ENCODE measurements at regions not wholly inside any gene's neighbourhood (a gene's known extent, or its start where the extent isn't known, plus 50 kb on each side); places are given as distances from the start of the nearest gene placed in this dataset.

- Mint-ChIP-seq H3K4me1 (no peaks in the 10 kb centered on the region), H3K9me3 (peaks cover 9% of the 10 kb centered on the region), H3K27me3 (ENCODE audit: insufficient read depth, low read depth, poor library complexity) (no peaks in the 10 kb centered on the region), H3K36me3 (ENCODE audit: low read depth) (peaks cover 3% of the 10 kb centered on the region; the same call in 1 of the 3 replicates), H3K27ac (no peak overlapping the region), H3K4me3 (no peak overlapping the region)
- Histone ChIP-seq H4K20me1 (replicated peaks; ENCODE audit: insufficient read depth) (no peaks in the 10 kb centered on the region), H3K36me3 (ENCODE audit: insufficient read depth) (no peaks in the 10 kb centered on the region), H3K27me3 (ENCODE audit: insufficient read depth) (no peaks in the 10 kb centered on the region), H3F3A (replicated peaks; ENCODE audit: low read depth) (no peaks in the 10 kb centered on the region), H3K4me3 (no peak overlapping the region), H3K4me2 (no peak overlapping the region), H3K79me2 (replicated peaks; ENCODE audit: insufficient read depth) (no peaks in the 10 kb centered on the region), H3K4me1 (ENCODE audit: insufficient read depth) (no peaks in the 10 kb centered on the region), H3K9me2 (ENCODE audit: insufficient read depth) (peaks cover 4% of the 10 kb centered on the region), H3K27ac (ENCODE audit: low read depth) (no peak overlapping the region), H2AFZ (no peak overlapping the region)
- no peak for DNase-seq (ENCODE audit: low spot score)
- TF ChIP-seq ETS1 (IDR thresholded peaks at IDR 0.05): no peak
- TF ChIP-seq ZNF114 (CRISPR knock-in tag; IDR thresholded peaks at IDR 0.05): no peak
- no peak for TF ChIP-seq POLR2AphosphoS5 (IDR thresholded peaks at IDR 0.05; ENCODE audit: low read depth)
- no peak for TF ChIP-seq JUNB (IDR thresholded peaks at IDR 0.05; ENCODE audit: unreplicated experiment)
- no peak for TF ChIP-seq EZH2phosphoT487 (IDR thresholded peaks at IDR 0.05; ENCODE audit: unreplicated experiment)
- TF ChIP-seq ZNF331 (CRISPR knock-in tag; IDR thresholded peaks at IDR 0.05; ENCODE audit: low read depth): no peak
- no peak for TF ChIP-seq EZH2 (IDR thresholded peaks at IDR 0.05; ENCODE audit: low read depth, unreplicated experiment)
- TF ChIP-seq CTCF (conservative IDR thresholded peaks at IDR 0.05; ENCODE audit: low read depth in 2 of 2): no peak
- no peak for TF ChIP-seq CREB1 (CRISPR knock-in tag; IDR thresholded peaks at IDR 0.05; ENCODE audit: low read depth)
- ATAC-seq: no peak
These were observed 145.4 kb downstream of the ACTL7B start for GRCh38 chr9:108710424-108710823.

- Histone ChIP-seq H3K4me1 (ENCODE audit: insufficient read depth) (no peaks in the 10 kb centered on the region), H3K79me2 (replicated peaks; ENCODE audit: insufficient read depth) (no peaks in the 10 kb centered on the region), H3F3A (replicated peaks; ENCODE audit: low read depth) (no peaks in the 10 kb centered on the region), H3K27me3 (ENCODE audit: insufficient read depth) (no peaks in the 10 kb centered on the region), H3K36me3 (ENCODE audit: insufficient read depth) (no peaks in the 10 kb centered on the region), H3K27ac (ENCODE audit: low read depth) (no peak overlapping the region), H4K20me1 (replicated peaks; ENCODE audit: insufficient read depth) (no peaks in the 10 kb centered on the region), H3K4me2 (no peak overlapping the region), H3K9me2 (ENCODE audit: insufficient read depth) (peaks cover 8% of the 10 kb centered on the region), H3K4me3 (no peak overlapping the region), H2AFZ (no peak overlapping the region)
- Mint-ChIP-seq H3K4me1 (peaks cover 4% of the 10 kb centered on the region; the same call in 2 of the 3 replicates), H3K4me3 (no peak overlapping the region), H3K27ac (no peak overlapping the region), H3K9me3 (peaks cover 9% of the 10 kb centered on the region), H3K27me3 (ENCODE audit: insufficient read depth, low read depth, poor library complexity) (peaks cover 2% of the 10 kb centered on the region), H3K36me3 (ENCODE audit: low read depth) (peaks cover 3% of the 10 kb centered on the region; the same call in 1 of the 3 replicates)
- DNase-seq (ENCODE audit: low spot score) (no peak), ATAC-seq (no peak)
- TF ChIP-seq ETS1 (IDR thresholded peaks at IDR 0.05) (no peak), POLR2AphosphoS5 (IDR thresholded peaks at IDR 0.05; ENCODE audit: low read depth) (no peak), CTCF (conservative IDR thresholded peaks at IDR 0.05; ENCODE audit: low read depth in 2 of 2) (no peak), CREB1 (CRISPR knock-in tag; IDR thresholded peaks at IDR 0.05; ENCODE audit: low read depth) (no peak), EZH2phosphoT487 (IDR thresholded peaks at IDR 0.05; ENCODE audit: unreplicated experiment) (no peak), REST (IDR thresholded peaks at IDR 0.05; ENCODE audit: unreplicated experiment) (no peak), ZNF331 (CRISPR knock-in tag; IDR thresholded peaks at IDR 0.05; ENCODE audit: low read depth) (no peak), EZH2 (IDR thresholded peaks at IDR 0.05; ENCODE audit: low read depth, unreplicated experiment) (no peak), STAT1 (IDR thresholded peaks at IDR 0.05; ENCODE audit: unreplicated experiment) (no peak), JUNB (IDR thresholded peaks at IDR 0.05; ENCODE audit: unreplicated experiment) (no peak)
These were observed 145.8 kb downstream of the ACTL7B start for GRCh38 chr9:108709997-108710396.

All from GM23338 (cell line).